Sigmoid colon (tissue), 4 donors: ENCODE measurements at regions not wholly inside any gene's neighbourhood (a gene's known extent, or its start where the extent isn't known, plus 50 kb on each side); places are given as distances from the start of the nearest gene placed in this dataset.
"Not testable (repeated sequence)": the region's sequence is repeated elsewhere in the genome, so short reads cannot be mapped to it uniquely, and the experiment has no call there.

Experiments used
- EP300 ChIP-seq, 4 donors: sonication (generic); formaldehyde crosslinking; IDR thresholded peaks; one replicate each; pipeline ENCODE4 v1.6.1; 2017; ENCODE audit warnings: antibody characterized with exemption in 4 of 4
- POLR2A ChIP-seq, 2 donors: fragments of 450-650 bp; IDR thresholded peaks; one replicate each; pipeline ENCODE4 v1.6.1; 2016; ENCODE audit warnings: antibody characterized with exemption in 2 of 2, mild to moderate bottlenecking in 2 of 2, moderate library complexity in 2 of 2
- POLR2AphosphoS5 ChIP-seq, 4 donors: sonication (generic); formaldehyde crosslinking; IDR thresholded peaks; one replicate each; pipeline ENCODE4 v1.6.1; 2017; ENCODE audit warnings: antibody characterized with exemption in 4 of 4
- TF ChIP-seq, protein P1 (sequence below), 4 experiments: fragments of 450-650 bp in 3 of 4; fragments of 200-600 bp in 1 of 4; IDR thresholded peaks; one replicate each; pipeline ENCODE4 v1.5.1; 2016 to 2019; ENCODE audit warnings: antibody characterized with exemption in 4 of 4, mild to moderate bottlenecking in 3 of 4, moderate library complexity in 2 of 4

DNA sequence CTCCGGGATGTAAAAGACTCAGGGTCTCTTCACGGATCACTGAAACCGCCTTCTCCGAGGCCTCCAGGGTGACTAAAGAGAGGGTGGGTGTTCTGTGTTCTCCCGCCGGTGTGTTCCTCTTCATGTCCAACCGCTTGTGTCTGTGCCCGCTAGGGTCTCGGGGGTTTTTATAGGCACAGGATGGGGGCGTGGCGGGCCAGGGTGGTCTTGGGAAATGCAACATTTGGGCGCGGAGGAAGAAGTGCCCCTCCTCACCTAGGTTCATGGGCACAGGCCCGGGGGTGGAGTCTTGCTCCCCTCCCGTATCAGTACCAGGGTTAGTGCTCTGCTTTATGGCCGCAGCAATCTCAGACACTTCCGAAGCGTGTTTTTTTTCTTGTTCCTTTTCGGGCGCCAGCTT, 95.3 kb upstream of the ZNF322 start:
- TF ChIP-seq, protein P1, sequence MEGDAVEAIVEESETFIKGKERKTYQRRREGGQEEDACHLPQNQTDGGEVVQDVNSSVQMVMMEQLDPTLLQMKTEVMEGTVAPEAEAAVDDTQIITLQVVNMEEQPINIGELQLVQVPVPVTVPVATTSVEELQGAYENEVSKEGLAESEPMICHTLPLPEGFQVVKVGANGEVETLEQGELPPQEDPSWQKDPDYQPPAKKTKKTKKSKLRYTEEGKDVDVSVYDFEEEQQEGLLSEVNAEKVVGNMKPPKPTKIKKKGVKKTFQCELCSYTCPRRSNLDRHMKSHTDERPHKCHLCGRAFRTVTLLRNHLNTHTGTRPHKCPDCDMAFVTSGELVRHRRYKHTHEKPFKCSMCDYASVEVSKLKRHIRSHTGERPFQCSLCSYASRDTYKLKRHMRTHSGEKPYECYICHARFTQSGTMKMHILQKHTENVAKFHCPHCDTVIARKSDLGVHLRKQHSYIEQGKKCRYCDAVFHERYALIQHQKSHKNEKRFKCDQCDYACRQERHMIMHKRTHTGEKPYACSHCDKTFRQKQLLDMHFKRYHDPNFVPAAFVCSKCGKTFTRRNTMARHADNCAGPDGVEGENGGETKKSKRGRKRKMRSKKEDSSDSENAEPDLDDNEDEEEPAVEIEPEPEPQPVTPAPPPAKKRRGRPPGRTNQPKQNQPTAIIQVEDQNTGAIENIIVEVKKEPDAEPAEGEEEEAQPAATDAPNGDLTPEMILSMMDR (IDR thresholded peaks at IDR 0.05): not testable (repeated sequence)
- not testable (repeated sequence) for TF ChIP-seq POLR2AphosphoS5, EP300, POLR2A (IDR thresholded peaks at IDR 0.05)
